Activated CD4-positive, alpha-beta T cell treated with anti-CD3 and anti-CD28 coated beads, Interleukin-2, Interleukin-6, amounts not matched to agents 100 ng/mL and 50 ng/mL, durations not matched to agents 16 hours and 8 hours (primary cell): ENCODE measurements at regions not wholly inside any gene's neighbourhood (a gene's known extent, or its start where the extent isn't known, plus 50 kb on each side); places are given as distances from the start of the nearest gene placed in this dataset.

Source experiments
- DNase-seq: peaks from one replicate; pipeline ENCODE4 v3.0.0-alpha.2; 2020

GRCh38 chr5:165783024-165783423, 2277.6 kb downstream of the MAT2B start:
- DNase-seq: no peak

DNA sequence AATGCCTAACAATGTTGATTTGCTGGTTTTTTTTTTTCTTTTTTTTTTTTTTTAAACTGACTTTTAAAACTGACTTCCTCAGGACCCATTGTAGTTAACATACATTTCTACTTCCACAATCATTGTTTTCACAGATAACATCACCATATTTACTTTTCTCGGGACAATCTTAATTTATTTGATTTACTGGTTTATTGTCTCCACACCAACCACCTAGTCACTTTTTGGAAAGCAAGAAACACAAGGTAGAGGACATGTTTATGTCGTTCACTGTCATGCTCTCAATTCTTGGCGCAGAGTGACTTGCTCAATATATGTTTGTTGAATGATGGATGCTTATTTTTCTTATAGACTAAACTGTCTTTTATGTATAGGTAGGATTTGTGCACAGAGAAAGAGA, 2280.7 kb downstream of the MAT2B start:
- no peak for DNase-seq

GRCh38 chr5:165795073-165795472, 2289.7 kb downstream of the MAT2B start:
- no peak for DNase-seq

DNA sequence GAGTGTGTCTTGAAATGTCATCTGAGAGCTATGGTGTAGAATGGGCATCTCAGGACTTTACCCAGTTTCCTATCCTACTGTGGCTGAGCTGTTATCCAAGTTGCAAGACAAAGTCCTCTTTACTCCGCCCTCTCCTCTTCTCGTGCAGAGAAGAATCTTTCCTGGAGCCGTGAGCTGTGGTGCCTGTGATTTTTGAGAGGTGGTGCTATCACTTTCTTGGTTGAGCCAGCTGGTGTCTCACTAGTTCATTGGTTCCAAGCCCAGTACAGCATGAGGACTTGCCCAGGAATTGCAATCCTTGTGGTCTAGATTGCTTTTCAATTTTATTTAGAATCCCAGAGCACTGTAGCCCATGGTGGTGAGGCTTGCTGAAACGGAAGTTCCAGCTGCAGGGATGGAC, 2300.3 kb downstream of the MAT2B start:
- peak; percentile 0 for DNase-seq

GRCh38 chr5:165808335-165808734, 2302.9 kb downstream of the MAT2B start:
- no peak for DNase-seq

GRCh38 chr5:165809914-165810313, 2304.5 kb downstream of the MAT2B start:
- no peak for DNase-seq

GRCh38 chr5:165829504-165829903, 2324.1 kb downstream of the MAT2B start:
- DNase-seq: no peak

- DNase-seq: no peak
Measured at GRCh38 chr5:165834891-165835290, 2329.5 kb downstream of the MAT2B start.

GRCh38 chr5:165836046-165836445, 2330.6 kb downstream of the MAT2B start:
- DNase-seq: no peak

DNA sequence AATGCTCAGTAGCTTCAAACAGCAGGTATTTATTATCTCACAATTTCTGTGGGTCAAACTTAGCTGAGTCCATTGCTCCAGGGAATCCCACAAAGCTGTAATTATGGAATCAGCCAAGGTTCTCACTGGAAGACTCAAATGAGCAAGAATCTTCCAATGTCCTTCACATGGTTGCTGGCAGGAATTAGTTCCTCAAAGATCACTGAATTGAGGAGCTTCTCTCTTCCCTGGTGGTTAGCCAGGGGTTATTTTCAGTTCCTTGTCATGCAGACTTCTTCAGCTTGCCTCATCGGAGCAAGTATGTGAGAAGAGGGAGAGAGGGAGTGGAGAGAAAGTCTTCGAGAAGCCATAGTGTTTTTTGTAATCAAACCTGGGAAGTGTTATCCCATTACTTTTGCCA, 2331.9 kb downstream of the MAT2B start:
- DNase-seq: no peak

- DNase-seq: no peak
Measured at GRCh38 chr5:165844571-165844970, 2339.2 kb downstream of the MAT2B start.

GRCh38 chr5:165858118-165858517, 2352.7 kb downstream of the MAT2B start:
- no peak for DNase-seq

GRCh38 chr5:165859251-165859650, 2353.8 kb downstream of the MAT2B start:
- no peak for DNase-seq

DNA sequence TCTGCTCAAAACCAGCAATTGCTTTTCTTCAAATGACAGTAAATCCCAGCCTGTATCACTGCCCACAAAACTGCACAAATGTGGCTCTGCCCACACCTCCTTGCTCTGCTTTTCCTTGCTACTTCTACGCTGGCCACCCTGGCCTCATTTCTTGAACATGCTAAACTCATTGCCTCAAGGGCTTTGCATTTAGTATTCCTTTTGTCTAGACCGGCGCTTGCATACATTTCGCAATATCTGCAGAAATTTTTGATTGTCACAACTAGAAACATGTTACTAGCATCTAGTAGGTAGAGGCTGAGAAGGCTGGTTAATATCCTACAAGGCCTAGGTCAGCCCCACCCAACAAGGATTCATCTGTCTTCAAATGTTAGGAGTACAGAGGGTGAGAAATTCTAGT, 2357.8 kb downstream of the MAT2B start:
- DNase-seq: no peak

DNA sequence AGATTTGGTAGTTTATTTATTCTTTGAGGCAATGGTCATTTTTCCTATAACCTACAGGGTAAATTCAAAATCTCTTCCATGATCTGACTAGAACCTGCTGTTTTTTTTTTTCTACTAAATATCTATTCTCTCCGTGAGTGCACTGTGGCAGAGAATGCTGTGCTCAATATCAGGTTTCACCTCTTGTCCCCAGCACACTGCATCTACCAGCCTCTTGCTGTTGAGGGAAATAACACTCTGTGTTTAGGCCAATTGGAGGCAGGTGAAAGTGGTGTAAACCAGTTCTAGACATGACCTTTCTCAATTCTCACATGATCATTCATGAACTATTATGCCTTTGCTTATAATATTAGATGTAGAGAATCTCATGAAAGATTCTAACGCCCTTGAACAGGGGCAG, 2365.9 kb downstream of the MAT2B start:
- no peak for DNase-seq

- DNase-seq: no peak
Measured at GRCh38 chr5:165874851-165875250, 2369.4 kb downstream of the MAT2B start.

- DNase-seq: no peak
Measured at GRCh38 chr5:165876538-165876937, 2371.1 kb downstream of the MAT2B start.

GRCh38 chr5:165877475-165877874, 2372.1 kb downstream of the MAT2B start:
- DNase-seq: no peak

- DNase-seq: no peak
Measured at GRCh38 chr5:165881259-165881658, 2375.8 kb downstream of the MAT2B start.

DNA sequence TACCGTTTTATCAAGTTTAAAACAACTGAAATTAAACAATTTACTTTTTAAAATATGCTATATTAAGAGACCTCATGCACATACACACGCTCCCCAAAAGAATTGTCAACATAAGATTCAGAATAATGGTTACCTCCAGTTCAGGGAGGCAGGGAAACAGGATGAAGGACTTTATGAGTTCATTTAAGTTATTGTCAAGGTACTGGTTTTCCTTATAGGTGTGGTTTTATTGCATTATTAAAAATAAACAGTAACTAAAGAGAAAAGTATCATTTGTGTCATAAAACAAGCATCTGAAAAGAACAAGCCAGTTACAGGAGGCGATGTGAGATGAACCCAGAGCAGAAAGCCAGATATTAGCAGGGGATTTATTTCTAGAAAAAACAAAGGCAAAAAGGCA, 2376.7 kb downstream of the MAT2B start:
- DNase-seq: no peak

- DNase-seq: no peak
Measured at GRCh38 chr5:165885623-165886350, 2380.4 kb downstream of the MAT2B start.

DNA sequence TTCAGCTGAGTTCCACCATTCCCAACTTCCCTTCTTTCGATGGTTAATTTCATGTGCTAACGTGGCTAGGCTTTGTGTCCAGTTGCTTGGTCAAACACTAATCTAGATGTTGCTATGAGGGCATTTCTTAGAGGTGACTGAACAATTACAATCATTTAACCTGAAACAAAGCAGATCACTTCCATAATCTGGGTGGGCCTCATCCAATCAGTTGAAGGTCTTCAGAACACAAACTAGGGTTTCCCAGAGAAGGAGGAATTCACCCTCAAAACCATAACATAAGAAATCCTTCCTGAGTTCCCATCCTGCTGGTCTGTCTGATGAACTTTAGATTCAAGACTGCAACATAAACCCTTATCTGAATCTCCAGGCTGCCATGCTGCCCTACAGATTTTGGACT, 2381.7 kb downstream of the MAT2B start:
- no peak for DNase-seq

GRCh38 chr5:165892383-165892782, 2387.0 kb downstream of the MAT2B start:
- no peak for DNase-seq

- no peak for DNase-seq
Measured at GRCh38 chr5:165894916-165895315, 2389.5 kb downstream of the MAT2B start.

DNA sequence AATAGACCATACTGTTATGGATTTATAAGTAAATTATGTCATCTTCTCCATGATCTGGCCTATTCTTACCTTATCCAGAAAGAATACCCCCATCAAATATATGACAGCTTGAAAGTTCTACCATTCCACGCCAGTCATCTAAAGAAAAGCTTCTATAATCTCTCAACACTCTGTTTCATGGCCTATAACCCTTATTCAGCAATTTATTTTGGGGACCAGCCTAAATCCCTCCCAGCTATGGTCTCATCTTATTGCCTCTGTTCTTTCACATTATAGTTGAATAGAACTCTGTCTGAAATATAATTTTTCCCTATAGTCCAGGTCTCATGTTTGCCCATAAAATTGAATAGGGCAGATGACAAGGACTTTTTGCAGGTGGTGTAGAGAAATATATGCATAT, 2387.6 kb upstream of the WWC1 start:
- no peak for DNase-seq
